ENCODE measurements at regions not wholly inside any gene's neighbourhood (a gene's known extent, or its start where the extent isn't known, plus 50 kb on each side); places are given as distances from the start of the nearest gene placed in this dataset.
"Not testable (repeated sequence)": the region's sequence is repeated elsewhere in the genome, so short reads cannot be mapped to it uniquely, and the experiment has no call there.

GRCh38 chr2:228798458-228799207 lies 472.5 kb downstream of the PID1 start:
- no peaks in the 10 kb centered on the region for H3K27me3 Mint-ChIP-seq
- no peaks in the 10 kb centered on the region for H3K4me1 Mint-ChIP-seq
- no peak overlapping the region for H3K4me3 Mint-ChIP-seq
- ChIA-PET POLR2A (no interaction called here), CTCF (no interaction called here)
- no peaks in the 10 kb centered on the region for H3K36me3 Mint-ChIP-seq (ENCODE audit: low read depth)
- H3K27ac Mint-ChIP-seq = no peak overlapping the region
- H3K9me3 Mint-ChIP-seq = peaks cover 2% of the 10 kb centered on the region
- no peak for DNase-seq

- Mint-ChIP-seq H3K27me3 (no peaks in the 10 kb centered on the region), H3K36me3 (ENCODE audit: low read depth) (no peaks in the 10 kb centered on the region), H3K27ac (no peak overlapping the region), H3K4me3 (no peak overlapping the region), H3K4me1 (no peaks in the 10 kb centered on the region), H3K9me3 (peaks cover 5% of the 10 kb centered on the region)
- ChIA-PET POLR2A (no interaction called here), CTCF (no interaction called here)
- no peak for DNase-seq
These were observed 474.7 kb downstream of the PID1 start for GRCh38 chr2:228796386-228796785.

- no peaks in the 10 kb centered on the region for H3K27me3 Mint-ChIP-seq
- H3K36me3 Mint-ChIP-seq (ENCODE audit: low read depth) = no peaks in the 10 kb centered on the region
- H3K4me3 Mint-ChIP-seq = no peak overlapping the region
- H3K9me3 Mint-ChIP-seq = peaks cover 8% of the 10 kb centered on the region
- H3K4me1 Mint-ChIP-seq = no peaks in the 10 kb centered on the region
- CTCF ChIA-PET = no interaction called here
- DNase-seq = no peak
- POLR2A ChIA-PET = no interaction called here
- H3K27ac Mint-ChIP-seq = no peak overlapping the region
These were observed 478.0 kb downstream of the PID1 start for GRCh38 chr2:228793116-228793515.

- Mint-ChIP-seq H3K27me3 (no peaks in the 10 kb centered on the region), H3K4me3 (no peak overlapping the region), H3K9me3 (peaks cover 10% of the 10 kb centered on the region), H3K27ac (no peak overlapping the region), H3K36me3 (ENCODE audit: low read depth) (no peaks in the 10 kb centered on the region), H3K4me1 (no peaks in the 10 kb centered on the region)
- POLR2A ChIA-PET = no interaction called here
- no peak for DNase-seq
- CTCF ChIA-PET = no interaction called here
These were observed 484.2 kb downstream of the PID1 start for GRCh38 chr2:228786901-228787300.

GRCh38 chr2:228782281-228782680 lies 488.8 kb downstream of the PID1 start:
- no peaks in the 10 kb centered on the region for H3K4me1 Mint-ChIP-seq
- no peak for DNase-seq
- H3K36me3 Mint-ChIP-seq (ENCODE audit: low read depth) = no peaks in the 10 kb centered on the region
- no peak overlapping the region for H3K27ac Mint-ChIP-seq
- H3K9me3 Mint-ChIP-seq = peaks cover 2% of the 10 kb centered on the region
- no peaks in the 10 kb centered on the region for H3K27me3 Mint-ChIP-seq
- POLR2A ChIA-PET = no interaction called here
- H3K4me3 Mint-ChIP-seq = no peak overlapping the region
- CTCF ChIA-PET = no interaction called here

GRCh38 chr2:228777855-228778355 lies 493.2 kb downstream of the PID1 start:
- ChIA-PET CTCF (no interaction called here), POLR2A (no interaction called here)
- no peak overlapping the region for H3K27ac Mint-ChIP-seq
- no peaks in the 10 kb centered on the region for H3K27me3 Mint-ChIP-seq
- no peaks in the 10 kb centered on the region for H3K4me1 Mint-ChIP-seq
- H3K4me3 Mint-ChIP-seq = no peak overlapping the region
- H3K36me3 Mint-ChIP-seq (ENCODE audit: low read depth) = no peaks in the 10 kb centered on the region
- DNase-seq = no peak
- no peaks in the 10 kb centered on the region for H3K9me3 Mint-ChIP-seq

- ChIA-PET CTCF (no interaction called here), POLR2A (no interaction called here)
- Mint-ChIP-seq H3K4me1 (no peaks in the 10 kb centered on the region), H3K9me3 (peaks cover 3% of the 10 kb centered on the region), H3K36me3 (ENCODE audit: low read depth) (no peaks in the 10 kb centered on the region), H3K27me3 (no peaks in the 10 kb centered on the region), H3K4me3 (no peak overlapping the region), H3K27ac (no peak overlapping the region)
- DNase-seq = no peak
These were observed 496.5 kb downstream of the PID1 start for GRCh38 chr2:228774548-228774947.

- H3K27ac Mint-ChIP-seq = no peak overlapping the region
- no peak for DNase-seq
- ChIA-PET POLR2A (no interaction called here), CTCF (no interaction called here)
- no peaks in the 10 kb centered on the region for H3K36me3 Mint-ChIP-seq (ENCODE audit: low read depth)
- no peak overlapping the region for H3K4me3 Mint-ChIP-seq
- H3K9me3 Mint-ChIP-seq = peaks cover 6% of the 10 kb centered on the region
- H3K27me3 Mint-ChIP-seq = no peaks in the 10 kb centered on the region
- H3K4me1 Mint-ChIP-seq = no peaks in the 10 kb centered on the region
These were observed 499.3 kb downstream of the PID1 start for GRCh38 chr2:228771774-228772173.

GRCh38 chr2:228771315-228771714 lies 499.8 kb downstream of the PID1 start:
- no peak for DNase-seq
- CTCF ChIA-PET = no interaction called here
- Mint-ChIP-seq H3K4me3 (no peak overlapping the region), H3K36me3 (ENCODE audit: low read depth) (no peaks in the 10 kb centered on the region), H3K27ac (no peak overlapping the region), H3K4me1 (no peaks in the 10 kb centered on the region), H3K27me3 (no peaks in the 10 kb centered on the region), H3K9me3 (peaks cover 6% of the 10 kb centered on the region)
- POLR2A ChIA-PET = no interaction called here

GRCh38 chr2:228768818-228769217 lies 502.3 kb downstream of the PID1 start:
- no peak overlapping the region for H3K27ac Mint-ChIP-seq
- H3K4me3 Mint-ChIP-seq = no peak overlapping the region
- no peaks in the 10 kb centered on the region for H3K4me1 Mint-ChIP-seq
- DNase-seq = no peak
- CTCF ChIA-PET = no interaction called here
- H3K27me3 Mint-ChIP-seq = no peaks in the 10 kb centered on the region
- H3K36me3 Mint-ChIP-seq (ENCODE audit: low read depth) = no peaks in the 10 kb centered on the region
- POLR2A ChIA-PET = no interaction called here
- H3K9me3 Mint-ChIP-seq = peaks cover 6% of the 10 kb centered on the region

GRCh38 chr2:228768141-228768540 lies 502.9 kb downstream of the PID1 start:
- H3K27ac Mint-ChIP-seq; H3K27me3 Mint-ChIP-seq; H3K36me3 Mint-ChIP-seq (ENCODE audit: low read depth); POLR2A ChIA-PET; H3K9me3 Mint-ChIP-seq; DNase-seq; CTCF ChIA-PET; H3K4me1 Mint-ChIP-seq; H3K4me3 Mint-ChIP-seq: not testable (repeated sequence)

GRCh38 chr2:228767196-228767595 lies 503.9 kb downstream of the PID1 start:
- ChIA-PET POLR2A (no interaction called here), CTCF (no interaction called here)
- Mint-ChIP-seq H3K36me3 (ENCODE audit: low read depth) (no peaks in the 10 kb centered on the region), H3K4me3 (no peak overlapping the region), H3K9me3 (peaks cover 5% of the 10 kb centered on the region), H3K4me1 (no peaks in the 10 kb centered on the region), H3K27ac (no peak overlapping the region), H3K27me3 (no peaks in the 10 kb centered on the region)
- no peak for DNase-seq

- ChIA-PET CTCF (no interaction called here), POLR2A (no interaction called here)
- H3K4me1 Mint-ChIP-seq = no peaks in the 10 kb centered on the region
- no peak overlapping the region for H3K4me3 Mint-ChIP-seq
- no peaks in the 10 kb centered on the region for H3K27me3 Mint-ChIP-seq
- H3K9me3 Mint-ChIP-seq = peaks cover 3% of the 10 kb centered on the region
- H3K36me3 Mint-ChIP-seq (ENCODE audit: low read depth) = no peaks in the 10 kb centered on the region
- DNase-seq = no peak
- H3K27ac Mint-ChIP-seq = no peak overlapping the region
These were observed 507.6 kb downstream of the PID1 start for GRCh38 chr2:228763379-228763981.

GRCh38 chr2:228762565-228762964 lies 508.5 kb downstream of the PID1 start:
- no peak for DNase-seq
- Mint-ChIP-seq H3K4me1 (no peaks in the 10 kb centered on the region), H3K9me3 (no peaks in the 10 kb centered on the region), H3K27me3 (no peaks in the 10 kb centered on the region), H3K4me3 (no peak overlapping the region), H3K36me3 (ENCODE audit: low read depth) (no peaks in the 10 kb centered on the region), H3K27ac (no peak overlapping the region)
- CTCF ChIA-PET = no interaction called here
- POLR2A ChIA-PET = no interaction called here
